ENCODE measurements at regions not wholly inside any gene's neighbourhood (a gene's known extent, or its start where the extent isn't known, plus 50 kb on each side); places are given as distances from the start of the nearest gene placed in this dataset.

GRCh38 chr4:11616856-11617255, 188.2 kb upstream of the HS3ST1 start:
- TF ChIP-seq, protein P1, sequence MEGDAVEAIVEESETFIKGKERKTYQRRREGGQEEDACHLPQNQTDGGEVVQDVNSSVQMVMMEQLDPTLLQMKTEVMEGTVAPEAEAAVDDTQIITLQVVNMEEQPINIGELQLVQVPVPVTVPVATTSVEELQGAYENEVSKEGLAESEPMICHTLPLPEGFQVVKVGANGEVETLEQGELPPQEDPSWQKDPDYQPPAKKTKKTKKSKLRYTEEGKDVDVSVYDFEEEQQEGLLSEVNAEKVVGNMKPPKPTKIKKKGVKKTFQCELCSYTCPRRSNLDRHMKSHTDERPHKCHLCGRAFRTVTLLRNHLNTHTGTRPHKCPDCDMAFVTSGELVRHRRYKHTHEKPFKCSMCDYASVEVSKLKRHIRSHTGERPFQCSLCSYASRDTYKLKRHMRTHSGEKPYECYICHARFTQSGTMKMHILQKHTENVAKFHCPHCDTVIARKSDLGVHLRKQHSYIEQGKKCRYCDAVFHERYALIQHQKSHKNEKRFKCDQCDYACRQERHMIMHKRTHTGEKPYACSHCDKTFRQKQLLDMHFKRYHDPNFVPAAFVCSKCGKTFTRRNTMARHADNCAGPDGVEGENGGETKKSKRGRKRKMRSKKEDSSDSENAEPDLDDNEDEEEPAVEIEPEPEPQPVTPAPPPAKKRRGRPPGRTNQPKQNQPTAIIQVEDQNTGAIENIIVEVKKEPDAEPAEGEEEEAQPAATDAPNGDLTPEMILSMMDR (conservative IDR thresholded peaks at IDR 0.05) = no peak
- Mint-ChIP-seq H3K4me3 (no peak overlapping the region), H3K27me3 (no peaks in the 10 kb centered on the region), H3K9me3 (no peaks in the 10 kb centered on the region), H3K4me1 (ENCODE audit: unreplicated experiment) (peaks cover 5% of the 10 kb centered on the region), H3K27ac (no peak overlapping the region), H3K36me3 (no peaks in the 10 kb centered on the region)
- no peak for DNase-seq (ENCODE audit: extremely low spot score, unreplicated experiment)

- Mint-ChIP-seq H3K4me1 (ENCODE audit: unreplicated experiment) (peaks cover 5% of the 10 kb centered on the region), H3K9me3 (no peaks in the 10 kb centered on the region), H3K36me3 (no peaks in the 10 kb centered on the region), H3K27me3 (no peaks in the 10 kb centered on the region), H3K4me3 (no peak overlapping the region), H3K27ac (no peak overlapping the region)
- no peak for DNase-seq (ENCODE audit: extremely low spot score, unreplicated experiment)
- TF ChIP-seq, protein P1 (conservative IDR thresholded peaks at IDR 0.05) = no peak
Observed at GRCh38 chr4:11615601-11616000, 186.9 kb upstream of the HS3ST1 start.

DNA sequence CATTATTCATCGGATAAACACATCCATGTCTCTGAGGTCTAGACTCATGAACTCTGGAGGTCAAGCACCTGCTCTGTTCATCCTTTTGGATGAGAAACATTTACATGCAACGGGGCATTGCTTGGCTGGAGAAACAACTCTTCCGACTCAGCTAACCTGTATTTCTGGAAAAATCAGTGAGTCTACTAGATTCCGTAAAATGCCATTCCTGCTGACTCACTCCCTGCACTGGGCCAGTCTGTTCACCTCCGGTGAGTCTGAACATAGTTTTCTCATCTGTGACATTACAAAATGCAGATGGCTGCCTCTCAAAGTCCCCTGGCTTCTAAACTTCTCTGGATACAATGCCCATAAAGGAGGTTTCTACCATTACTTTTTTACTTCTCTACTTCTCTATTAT, 185.7 kb upstream of the HS3ST1 start:
- no peaks in the 10 kb centered on the region for H3K27me3 Mint-ChIP-seq
- H3K9me3 Mint-ChIP-seq = no peaks in the 10 kb centered on the region
- H3K27ac Mint-ChIP-seq = peak overlapping the region; percentile 87
- DNase-seq (ENCODE audit: extremely low spot score, unreplicated experiment) = no peak
- peaks cover 5% of the 10 kb centered on the region for H3K4me1 Mint-ChIP-seq (ENCODE audit: unreplicated experiment)
- no peaks in the 10 kb centered on the region for H3K36me3 Mint-ChIP-seq
- H3K4me3 Mint-ChIP-seq = peak overlapping the region; percentile 59
- TF ChIP-seq, protein P1 (conservative IDR thresholded peaks at IDR 0.05) = no peak

DNA sequence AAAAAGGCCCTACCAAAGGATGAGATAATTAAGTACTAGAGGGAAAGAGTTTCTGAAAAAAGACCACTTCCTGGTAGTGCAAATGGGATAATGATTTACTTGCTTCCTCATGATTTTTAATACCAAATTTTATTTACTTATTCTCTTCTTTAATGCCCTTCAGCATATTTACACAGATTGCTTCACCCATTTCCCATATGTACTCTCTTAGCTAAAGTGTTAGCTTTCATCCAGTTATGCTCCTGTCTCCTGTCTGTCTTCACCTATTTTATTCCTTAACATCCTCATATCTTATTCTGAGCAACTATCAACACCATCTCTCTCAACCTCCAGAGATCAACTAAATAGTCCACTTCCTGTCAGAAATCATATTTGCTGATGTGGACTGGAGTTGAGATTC, 183.2 kb upstream of the HS3ST1 start:
- no peak overlapping the region for H3K4me3 Mint-ChIP-seq
- DNase-seq (ENCODE audit: extremely low spot score, unreplicated experiment) = no peak
- TF ChIP-seq, protein P1 (conservative IDR thresholded peaks at IDR 0.05) = no peak
- H3K9me3 Mint-ChIP-seq = no peaks in the 10 kb centered on the region
- H3K27me3 Mint-ChIP-seq = no peaks in the 10 kb centered on the region
- no peak overlapping the region for H3K27ac Mint-ChIP-seq
- H3K4me1 Mint-ChIP-seq (ENCODE audit: unreplicated experiment) = peaks cover 5% of the 10 kb centered on the region
- no peaks in the 10 kb centered on the region for H3K36me3 Mint-ChIP-seq

DNA sequence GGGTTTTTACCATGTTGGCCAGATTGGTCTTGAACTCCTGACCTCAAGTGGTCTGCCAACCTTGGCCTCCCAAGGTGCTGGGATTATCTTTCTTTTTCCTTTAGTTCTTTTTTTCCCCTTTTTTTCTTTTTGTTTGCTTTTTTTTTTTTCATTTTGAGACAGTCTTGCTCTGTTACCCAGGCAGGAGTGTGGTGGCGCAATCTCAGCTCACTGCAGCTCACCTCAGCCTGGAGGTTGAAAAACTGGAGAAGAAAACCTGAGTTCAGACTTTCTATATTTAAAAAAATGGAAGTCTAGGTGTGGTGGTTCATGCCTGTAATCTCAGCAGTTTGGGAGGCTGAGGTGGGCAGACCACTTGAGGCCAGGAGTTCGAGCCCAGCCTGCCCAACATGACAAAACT, 181.1 kb upstream of the HS3ST1 start:
- Mint-ChIP-seq H3K4me3 (no peak overlapping the region), H3K36me3 (no peaks in the 10 kb centered on the region), H3K27ac (no peak overlapping the region), H3K9me3 (no peaks in the 10 kb centered on the region), H3K4me1 (ENCODE audit: unreplicated experiment) (peaks cover 5% of the 10 kb centered on the region), H3K27me3 (no peaks in the 10 kb centered on the region)
- TF ChIP-seq, protein P1 (conservative IDR thresholded peaks at IDR 0.05) = no peak
- no peak for DNase-seq (ENCODE audit: extremely low spot score, unreplicated experiment)

DNA sequence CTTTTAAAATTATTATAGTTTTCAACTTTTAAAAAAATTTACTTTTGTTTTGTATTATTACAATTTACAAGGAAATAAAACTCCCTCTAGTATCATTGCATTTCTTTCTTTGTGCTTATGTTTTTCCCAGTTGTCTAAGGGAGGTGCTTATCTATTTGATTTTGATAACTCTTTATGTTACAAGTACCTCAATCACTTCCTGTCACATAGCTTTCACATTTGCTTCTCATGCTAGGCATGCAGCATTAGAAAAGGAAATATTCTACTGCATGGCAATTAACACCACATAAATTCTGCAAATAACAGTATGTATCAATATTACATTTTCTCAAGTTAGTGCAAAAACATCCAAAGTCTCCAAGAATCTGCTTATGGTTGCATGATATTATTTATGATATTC, 180.3 kb upstream of the HS3ST1 start:
- no peaks in the 10 kb centered on the region for H3K4me1 Mint-ChIP-seq (ENCODE audit: unreplicated experiment)
- no peaks in the 10 kb centered on the region for H3K27me3 Mint-ChIP-seq
- H3K4me3 Mint-ChIP-seq = no peak overlapping the region
- no peaks in the 10 kb centered on the region for H3K9me3 Mint-ChIP-seq
- no peak overlapping the region for H3K27ac Mint-ChIP-seq
- no peak for DNase-seq (ENCODE audit: extremely low spot score, unreplicated experiment)
- TF ChIP-seq, protein P1 (conservative IDR thresholded peaks at IDR 0.05) = no peak
- H3K36me3 Mint-ChIP-seq = no peaks in the 10 kb centered on the region

All from type B pancreatic cell (in vitro differentiated cells).